ENCODE measurements at regions not wholly inside any gene's neighbourhood (a gene's known extent, or its start where the extent isn't known, plus 50 kb on each side); places are given as distances from the start of the nearest gene placed in this dataset.

DNA sequence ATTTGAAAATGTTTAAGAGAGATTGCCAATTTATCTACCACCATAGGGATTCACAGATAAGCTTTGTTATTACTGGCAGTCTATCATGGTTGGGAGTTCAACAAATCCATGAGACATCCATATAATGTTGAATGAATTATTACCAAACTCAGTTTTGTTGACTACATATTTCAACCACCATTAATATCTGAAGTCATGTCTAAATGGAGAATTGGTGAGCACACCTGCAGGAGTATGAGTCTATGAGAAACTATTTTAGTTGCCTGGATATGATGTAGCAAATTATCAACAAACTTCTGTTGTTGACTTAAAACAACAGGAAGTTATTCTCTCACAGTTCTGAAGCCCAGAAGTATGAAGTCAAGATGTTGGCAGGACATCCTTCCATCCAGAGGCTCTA is 126.8 kb upstream of the FBXL7 start:
- TF ChIP-seq RNF2 (IDR thresholded peaks at IDR 0.05; ENCODE audit: borderline replicate concordance, low read depth, low read length, missing control alignments, poor library complexity, severe bottlenecking), result no peak
- no peak for TF ChIP-seq CTCF (IDR thresholded peaks at IDR 0.05; ENCODE audit: control extremely low read depth in 1 of 3, insufficient read depth in 1 of 3, low read depth in 1 of 3, low read length in 3 of 3)
- no peak for TF ChIP-seq TCF12 (IDR thresholded peaks at IDR 0.05; ENCODE audit: low read depth, low read length)
- TF ChIP-seq MAX (IDR thresholded peaks at IDR 0.05), result no peak
- no peak for TF ChIP-seq BCL11A (IDR thresholded peaks at IDR 0.05; ENCODE audit: low read depth in 2 of 2, low read length in 2 of 2)
- no peak for TF ChIP-seq YY1 (IDR thresholded peaks at IDR 0.05; ENCODE audit: low read depth, low read length)
- TF ChIP-seq, protein P1, sequence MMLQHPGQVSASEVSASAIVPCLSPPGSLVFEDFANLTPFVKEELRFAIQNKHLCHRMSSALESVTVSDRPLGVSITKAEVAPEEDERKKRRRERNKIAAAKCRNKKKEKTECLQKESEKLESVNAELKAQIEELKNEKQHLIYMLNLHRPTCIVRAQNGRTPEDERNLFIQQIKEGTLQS (IDR thresholded peaks at IDR 0.05; ENCODE audit: insufficient read depth, low read depth, low read length), result no peak

Measured in H1 (cell line).